Astrocyte of the cerebellum (primary cell): ENCODE measurements at regions not wholly inside any gene's neighbourhood (a gene's known extent, or its start where the extent isn't known, plus 50 kb on each side); places are given as distances from the start of the nearest gene placed in this dataset.
"Not testable (repeated sequence)": the region's sequence is repeated elsewhere in the genome, so short reads cannot be mapped to it uniquely, and the experiment has no call there.

Experiments
- DNase-seq: peaks from one replicate; pipeline ENCODE4 v3.0.0-alpha.2; 2011; ENCODE audit warnings: low read depth
- H3K4me3 ChIP-seq: 2 replicates; pipeline ENCODE4 v1.5.1; 2011; ENCODE audit warnings: mild to moderate bottlenecking, low read depth, low read length, moderate library complexity
- in situ Hi-C: cut with HindIII; loops from 2 replicates; pipeline ENCODE4 v1.10.0; 2017; ENCODE audit warnings: low sequenced_read_pairs
- TF ChIP-seq, protein P1 (sequence below): IDR thresholded peaks from 2 replicates; pipeline ENCODE4 v1.5.1; 2012; ENCODE audit warnings: low read length, low read depth, moderate library complexity, mild to moderate bottlenecking; ENCODE audit errors: missing control alignments

DNA sequence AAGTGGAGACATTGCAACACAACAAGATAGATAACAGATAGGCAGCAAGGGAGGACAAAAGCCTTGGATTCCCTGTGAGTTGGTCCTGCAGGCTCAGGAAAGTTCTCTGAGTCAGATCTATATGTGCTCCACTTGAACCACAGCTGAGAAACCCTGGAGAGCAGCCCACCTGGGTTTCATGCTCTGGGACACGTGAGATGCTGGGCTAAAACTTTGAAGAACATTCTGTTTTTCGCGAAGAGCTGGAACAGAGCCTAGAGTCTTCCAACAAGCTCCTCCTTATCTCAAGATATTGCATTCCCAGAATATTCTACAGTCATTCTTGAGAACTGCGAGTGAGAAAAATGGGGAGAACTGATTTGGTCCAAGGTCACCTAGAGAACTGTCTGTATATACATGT lies 583.0 kb upstream of the ROBO1 start:
- no peak for DNase-seq
- TF ChIP-seq, protein P1, sequence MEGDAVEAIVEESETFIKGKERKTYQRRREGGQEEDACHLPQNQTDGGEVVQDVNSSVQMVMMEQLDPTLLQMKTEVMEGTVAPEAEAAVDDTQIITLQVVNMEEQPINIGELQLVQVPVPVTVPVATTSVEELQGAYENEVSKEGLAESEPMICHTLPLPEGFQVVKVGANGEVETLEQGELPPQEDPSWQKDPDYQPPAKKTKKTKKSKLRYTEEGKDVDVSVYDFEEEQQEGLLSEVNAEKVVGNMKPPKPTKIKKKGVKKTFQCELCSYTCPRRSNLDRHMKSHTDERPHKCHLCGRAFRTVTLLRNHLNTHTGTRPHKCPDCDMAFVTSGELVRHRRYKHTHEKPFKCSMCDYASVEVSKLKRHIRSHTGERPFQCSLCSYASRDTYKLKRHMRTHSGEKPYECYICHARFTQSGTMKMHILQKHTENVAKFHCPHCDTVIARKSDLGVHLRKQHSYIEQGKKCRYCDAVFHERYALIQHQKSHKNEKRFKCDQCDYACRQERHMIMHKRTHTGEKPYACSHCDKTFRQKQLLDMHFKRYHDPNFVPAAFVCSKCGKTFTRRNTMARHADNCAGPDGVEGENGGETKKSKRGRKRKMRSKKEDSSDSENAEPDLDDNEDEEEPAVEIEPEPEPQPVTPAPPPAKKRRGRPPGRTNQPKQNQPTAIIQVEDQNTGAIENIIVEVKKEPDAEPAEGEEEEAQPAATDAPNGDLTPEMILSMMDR: no peak
- no peak overlapping the region for H3K4me3 ChIP-seq
- in situ Hi-C loops: no loop called here

DNA sequence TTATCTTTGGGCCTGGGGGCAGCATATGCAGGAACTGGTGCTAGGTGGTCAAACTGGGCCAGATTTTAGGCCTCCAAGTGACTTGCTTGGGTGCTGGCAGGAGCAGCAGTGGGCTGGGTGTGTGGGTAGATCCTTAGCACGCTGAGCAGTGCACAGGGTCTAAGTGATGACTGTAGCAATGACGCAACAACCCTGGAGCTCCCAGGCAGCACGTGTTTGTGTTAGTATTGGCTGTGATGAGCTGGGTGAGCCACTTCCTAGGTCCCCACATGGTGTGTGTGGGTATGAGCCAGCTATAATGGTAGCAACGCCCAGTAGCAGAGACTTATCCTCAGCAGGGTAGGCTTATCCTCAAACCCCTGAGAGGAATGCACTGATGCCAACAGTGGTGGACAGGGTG lies 570.6 kb upstream of the ROBO1 start:
- H3K4me3 ChIP-seq: no peak overlapping the region
- TF ChIP-seq, protein P1: no peak
- in situ Hi-C loops: no loop called here
- DNase-seq: no peak

DNA sequence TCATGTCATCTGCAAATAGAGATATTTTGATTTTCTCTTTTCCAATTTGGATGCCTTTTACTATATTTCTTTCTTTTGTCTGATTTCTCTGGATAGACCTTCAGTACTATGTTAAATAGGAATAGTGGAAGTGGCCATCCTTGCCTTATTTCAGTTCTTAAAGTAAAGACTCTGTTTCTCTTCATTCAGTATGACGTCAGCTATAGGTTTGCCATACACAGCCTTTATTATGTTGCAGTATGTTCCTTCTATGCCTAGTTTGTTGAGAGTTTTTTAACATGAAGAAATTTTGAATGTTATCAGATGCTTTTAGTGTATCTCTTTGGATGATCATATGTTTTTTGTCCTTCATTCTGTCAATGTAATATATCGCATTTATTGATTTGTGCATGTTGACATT lies 566.7 kb upstream of the ROBO1 start:
- in situ Hi-C loops: no loop called here
- H3K4me3 ChIP-seq: no peak overlapping the region
- DNase-seq: no peak
- TF ChIP-seq, protein P1: no peak

DNA sequence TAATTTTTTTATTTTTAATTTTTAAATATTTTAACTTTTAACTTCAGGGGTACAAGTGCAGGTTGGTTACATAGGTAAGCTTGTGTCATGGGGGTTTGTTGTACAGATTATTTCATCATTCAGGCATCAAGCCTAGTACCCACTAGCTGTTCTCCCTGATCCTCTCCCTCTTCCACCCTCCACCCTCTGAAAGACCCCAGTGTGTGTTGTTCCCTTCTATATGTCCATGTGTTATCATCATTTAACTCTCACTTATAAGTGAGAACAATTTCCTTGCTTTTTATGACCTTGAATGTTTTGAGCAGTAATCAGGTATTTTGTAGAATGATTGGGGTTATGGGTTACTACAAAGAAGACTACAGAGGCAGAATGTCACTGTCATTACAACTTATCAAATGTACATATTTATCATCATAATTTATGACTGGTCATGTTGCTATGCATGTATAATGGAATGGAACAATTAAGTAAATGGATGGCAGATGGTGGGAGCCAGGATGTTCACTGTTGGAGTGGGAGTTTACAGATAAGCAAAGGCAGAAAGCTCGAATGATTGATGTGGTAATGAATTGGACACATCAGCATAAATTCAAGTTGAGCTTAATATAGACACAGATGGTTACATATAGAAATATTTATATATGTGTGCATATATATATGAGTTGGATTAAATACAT lies 563.8 kb upstream of the ROBO1 start:
- no peak for DNase-seq
- no peak overlapping the region for H3K4me3 ChIP-seq
- in situ Hi-C loops: no loop called here
- TF ChIP-seq, protein P1: no peak

DNA sequence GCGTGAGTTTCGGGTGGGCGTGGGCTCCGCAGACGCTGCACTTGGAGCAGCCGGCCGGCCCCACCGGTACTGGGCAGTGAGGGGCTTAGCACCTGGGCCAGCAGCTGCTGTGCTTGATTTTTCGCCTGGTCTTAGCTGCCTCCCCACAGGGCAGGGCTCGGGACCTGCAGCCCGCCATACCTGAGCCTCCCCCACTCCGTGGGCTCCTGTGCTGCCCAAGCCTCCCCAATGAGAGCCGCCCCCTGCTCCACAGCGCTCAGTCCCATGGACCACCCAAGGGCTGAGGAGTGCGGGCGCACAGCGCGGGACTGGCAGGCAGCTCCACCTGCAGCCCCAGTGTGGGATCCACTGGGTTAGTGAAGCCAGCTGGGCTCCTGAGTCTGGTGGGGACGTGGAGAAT lies 546.7 kb upstream of the ROBO1 start:
- DNase-seq, H3K4me3 ChIP-seq, in situ Hi-C loops: not testable (repeated sequence)

DNA sequence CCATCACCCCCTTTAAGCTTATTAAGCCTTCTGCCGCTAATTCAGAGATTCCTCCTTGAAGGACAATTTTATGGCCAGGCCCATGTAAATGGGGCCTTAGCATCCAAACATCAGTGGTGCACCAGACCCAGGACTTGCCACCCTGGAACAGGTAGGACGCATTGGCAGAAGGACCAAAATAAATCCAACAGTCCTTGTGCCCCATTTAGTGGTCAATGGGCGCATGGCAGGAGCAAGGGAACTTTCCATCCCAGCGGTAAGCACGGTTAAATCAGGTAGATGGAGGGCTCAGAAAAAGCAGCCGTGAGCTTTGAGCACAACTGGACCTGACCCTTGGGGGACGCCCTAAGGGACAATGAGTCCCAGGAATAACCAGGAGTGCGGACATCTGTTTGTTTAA lies 540.8 kb upstream of the ROBO1 start:
- TF ChIP-seq, protein P1: no peak
- H3K4me3 ChIP-seq: no peak overlapping the region
- in situ Hi-C loops: no loop called here
- no peak for DNase-seq

DNA sequence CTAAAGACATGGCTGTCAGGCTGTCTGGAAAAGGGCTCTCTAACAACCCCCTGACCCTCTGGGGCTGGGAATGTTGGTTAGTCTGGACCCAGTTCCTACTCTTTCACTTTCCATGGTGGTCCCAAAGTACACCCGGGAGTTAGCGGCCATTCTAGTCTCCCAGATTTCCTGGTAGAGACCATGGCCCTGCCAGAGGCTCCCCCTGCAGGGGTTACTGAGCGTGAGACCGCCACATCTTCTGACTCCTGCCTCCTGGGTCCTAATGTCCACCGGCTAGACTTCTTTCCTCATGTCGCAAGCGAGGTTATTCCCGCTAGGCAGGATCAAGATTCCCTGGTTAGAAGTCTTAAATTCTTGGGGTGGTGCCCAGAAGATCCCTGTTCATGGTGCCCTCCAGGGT lies 540.0 kb upstream of the ROBO1 start:
- in situ Hi-C loops: no loop called here
- TF ChIP-seq, protein P1: no peak
- no peak for DNase-seq
- no peak overlapping the region for H3K4me3 ChIP-seq
